ENCODE measurements at regions not wholly inside any gene's neighbourhood (a gene's known extent, or its start where the extent isn't known, plus 50 kb on each side); places are given as distances from the start of the nearest gene placed in this dataset.

GRCh38 chr2:41400088-41400665 lies 647.6 kb upstream of the PKDCC start:
- Histone ChIP-seq H3K9me3 (ENCODE audit: severe bottlenecking) (no peaks in the 10 kb centered on the region), H3K27me3 (ENCODE audit: insufficient read depth, low read depth, severe bottlenecking) (no peaks in the 10 kb centered on the region), H3K4me3 (ENCODE audit: low read depth, low read length) (no peak overlapping the region), H3K27ac (no peak overlapping the region), H3K36me3 (no peaks in the 10 kb centered on the region)
- DNase-seq = peak; percentile 68
- peak; percentile 47; the same call in 1 of the 2 replicates for TF ChIP-seq CTCF (IDR thresholded peaks at IDR 0.05; ENCODE audit: low read depth, low read length)

GRCh38 chr2:41405441-41405840 lies 642.4 kb upstream of the PKDCC start:
- Histone ChIP-seq H3K9me3 (ENCODE audit: severe bottlenecking) (no peaks in the 10 kb centered on the region), H3K4me3 (ENCODE audit: low read depth, low read length) (no peak overlapping the region), H3K36me3 (no peaks in the 10 kb centered on the region), H3K27ac (no peak overlapping the region), H3K27me3 (ENCODE audit: insufficient read depth, low read depth, severe bottlenecking) (no peaks in the 10 kb centered on the region)
- no peak for DNase-seq
- no peak for TF ChIP-seq CTCF (IDR thresholded peaks at IDR 0.05; ENCODE audit: low read depth, low read length)

- TF ChIP-seq CTCF (IDR thresholded peaks at IDR 0.05; ENCODE audit: low read depth, low read length) = no peak
- no peaks in the 10 kb centered on the region for H3K36me3 ChIP-seq
Observed at GRCh38 chr2:41409328-41409727, 638.5 kb upstream of the PKDCC start.

GRCh38 chr2:41410011-41410410 lies 637.8 kb upstream of the PKDCC start:
- 0 out of 2 replicates have a peak, but pooled peaks have one; percentile 29 for TF ChIP-seq CTCF (IDR thresholded peaks at IDR 0.05; ENCODE audit: low read depth, low read length)
- H3K27ac ChIP-seq = no peak overlapping the region
- DNase-seq = peak; percentile 19
- H3K27me3 ChIP-seq (ENCODE audit: insufficient read depth, low read depth, severe bottlenecking) = no peaks in the 10 kb centered on the region
- H3K4me3 ChIP-seq (ENCODE audit: low read depth, low read length) = no peak overlapping the region
- H3K36me3 ChIP-seq = no peaks in the 10 kb centered on the region
- no peaks in the 10 kb centered on the region for H3K9me3 ChIP-seq (ENCODE audit: severe bottlenecking)

More at GRCh38 chr2:41409328-41409727, 638.5 kb upstream of the PKDCC start:
- H3K9me3 ChIP-seq (ENCODE audit: severe bottlenecking) = no peaks in the 10 kb centered on the region
- no peak overlapping the region for H3K27ac ChIP-seq
- H3K4me3 ChIP-seq (ENCODE audit: low read depth, low read length) = no peak overlapping the region
- H3K27me3 ChIP-seq (ENCODE audit: insufficient read depth, low read depth, severe bottlenecking) = no peaks in the 10 kb centered on the region
- DNase-seq = no peak

- Histone ChIP-seq H3K9me3 (ENCODE audit: severe bottlenecking) (no peaks in the 10 kb centered on the region), H3K27ac (no peak overlapping the region), H3K36me3 (no peaks in the 10 kb centered on the region), H3K4me3 (ENCODE audit: low read depth, low read length) (no peak overlapping the region), H3K27me3 (ENCODE audit: insufficient read depth, low read depth, severe bottlenecking) (no peaks in the 10 kb centered on the region)
- TF ChIP-seq CTCF (IDR thresholded peaks at IDR 0.05; ENCODE audit: low read depth, low read length) = no peak
- DNase-seq = no peak
Observed at GRCh38 chr2:41413813-41414485, 633.9 kb upstream of the PKDCC start.
